Islet precursor cell (in vitro differentiated cells): ENCODE measurements at regions not wholly inside any gene's neighbourhood (a gene's known extent, or its start where the extent isn't known, plus 50 kb on each side); places are given as distances from the start of the nearest gene placed in this dataset.
"Not testable (repeated sequence)": the region's sequence is repeated elsewhere in the genome, so short reads cannot be mapped to it uniquely, and the experiment has no call there.

Source experiments
- DNase-seq: peaks from one replicate; pipeline ENCODE4 v3.0.0-alpha.2; 2018

DNA sequence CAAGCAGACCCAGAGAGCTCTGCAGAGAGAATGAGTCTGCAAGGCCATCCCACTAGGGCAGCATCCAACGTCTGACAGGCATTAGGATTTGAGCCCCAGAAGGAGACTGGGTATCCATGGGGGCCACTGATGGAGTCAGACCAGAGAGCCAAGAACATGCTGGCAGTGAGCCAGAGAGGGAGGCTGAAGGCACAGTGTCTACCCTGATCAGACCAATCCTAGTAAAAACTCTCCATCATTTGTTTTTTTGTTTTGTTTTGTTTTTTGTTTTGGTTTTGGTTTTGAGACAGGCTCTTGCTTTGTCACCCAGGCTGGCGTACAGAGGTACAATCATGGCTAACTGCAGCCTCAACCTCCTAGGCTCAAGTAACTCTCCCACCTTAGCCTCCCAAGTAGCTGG lies 133.1 kb upstream of the LYZL2 start:
- no peak for DNase-seq

- DNase-seq, result no peak
Observed at GRCh38 chr10:30759423-30759822, 129.9 kb upstream of the LYZL2 start.

DNA sequence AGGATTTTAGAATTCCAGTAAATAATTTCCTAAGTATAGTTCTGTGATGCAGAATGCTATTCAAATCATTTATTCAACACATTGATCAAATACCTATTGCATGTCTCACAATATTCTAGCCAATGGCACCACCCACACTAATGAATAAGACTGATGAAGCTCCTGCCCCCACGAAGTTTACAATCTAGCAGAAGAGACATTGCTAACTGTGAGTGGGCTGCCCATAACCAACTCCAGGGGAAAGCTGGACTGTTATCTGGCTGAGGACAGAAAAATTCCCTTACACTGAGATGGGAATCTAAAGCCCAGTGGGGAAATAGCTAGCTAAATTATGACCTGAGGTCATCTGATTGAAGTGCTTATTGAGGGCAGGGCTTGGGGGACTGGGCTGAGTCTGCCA lies 128.8 kb upstream of the LYZL2 start:
- no peak for DNase-seq

- DNase-seq, result no peak
Observed at GRCh38 chr10:30756896-30757295, 127.3 kb upstream of the LYZL2 start.

- no peak for DNase-seq
Observed at GRCh38 chr10:30756151-30756550, 126.6 kb upstream of the LYZL2 start.

GRCh38 chr10:30755441-30755953 lies 125.9 kb upstream of the LYZL2 start:
- DNase-seq, result no peak

- DNase-seq, result no peak
Observed at GRCh38 chr10:30752481-30752881, 122.9 kb upstream of the LYZL2 start.

DNA sequence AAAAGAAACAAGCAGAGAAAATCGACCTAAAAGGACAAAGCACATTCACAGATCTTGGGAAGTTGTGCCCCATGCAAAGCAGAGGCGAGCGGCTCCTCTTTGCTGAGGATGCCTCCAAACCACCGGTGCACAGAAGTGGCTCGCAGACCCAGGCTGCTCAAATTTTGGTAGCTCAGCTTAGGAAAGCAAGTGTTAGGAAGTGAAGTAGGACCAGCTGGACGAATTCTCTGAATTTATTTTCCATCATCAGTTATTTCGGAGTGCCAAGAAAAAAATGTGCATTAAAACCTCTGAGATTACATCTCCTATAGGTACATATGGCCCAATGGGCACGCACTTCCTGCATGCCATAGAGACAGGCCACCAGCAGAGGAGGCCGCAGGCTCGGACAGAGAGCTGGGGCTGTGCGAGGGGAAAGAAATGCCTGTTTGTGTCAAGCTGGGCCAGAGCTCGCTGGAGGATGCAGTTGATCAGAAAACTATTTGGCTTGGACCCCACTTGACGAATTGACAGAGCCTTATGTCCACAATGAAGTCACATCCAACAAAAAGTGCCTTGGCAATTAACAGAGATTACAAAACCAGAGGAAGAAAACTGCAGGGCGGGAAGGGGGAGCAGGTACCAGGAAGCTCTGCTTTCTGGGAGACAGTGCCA lies 122.3 kb upstream of the LYZL2 start:
- peak; percentile 85 for DNase-seq

DNA sequence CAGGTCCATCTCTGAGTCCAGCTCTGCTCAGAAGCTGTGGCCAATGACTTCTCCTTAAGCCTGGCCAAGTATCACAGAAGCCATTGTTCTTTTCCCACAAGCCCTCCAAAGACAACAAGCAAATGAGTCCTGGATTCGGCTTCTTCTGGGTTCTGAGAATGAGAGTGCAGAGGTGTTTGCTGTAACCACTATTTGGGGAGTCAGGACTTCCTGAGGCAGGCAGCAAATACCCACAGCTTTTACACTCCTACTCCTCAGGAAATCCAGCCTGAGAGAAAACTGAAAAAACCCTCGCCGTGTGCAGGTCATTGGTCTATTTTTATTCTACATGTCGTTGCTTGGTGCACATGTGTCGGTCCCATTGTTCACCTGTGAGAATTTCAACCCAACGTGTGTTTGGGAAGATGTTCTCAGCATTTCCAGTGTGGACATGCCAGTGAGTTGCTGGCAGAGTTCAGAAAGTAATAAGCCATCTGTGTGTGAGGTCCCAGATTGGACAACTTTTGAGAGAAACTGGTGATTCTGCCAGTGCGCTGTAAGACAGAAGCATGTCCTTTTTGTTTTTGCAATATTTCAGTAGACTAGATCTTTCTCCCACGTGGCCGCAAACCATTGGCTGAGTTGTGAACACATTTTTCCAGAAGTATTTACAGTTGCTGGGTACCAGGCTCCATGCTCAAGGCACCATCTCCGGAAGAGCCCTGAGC lies 121.6 kb upstream of the LYZL2 start:
- DNase-seq, result no peak

- no peak for DNase-seq
Observed at GRCh38 chr10:30749385-30749784, 119.8 kb upstream of the LYZL2 start.

GRCh38 chr10:30748152-30748973 lies 118.8 kb upstream of the LYZL2 start:
- DNase-seq, result no peak

DNA sequence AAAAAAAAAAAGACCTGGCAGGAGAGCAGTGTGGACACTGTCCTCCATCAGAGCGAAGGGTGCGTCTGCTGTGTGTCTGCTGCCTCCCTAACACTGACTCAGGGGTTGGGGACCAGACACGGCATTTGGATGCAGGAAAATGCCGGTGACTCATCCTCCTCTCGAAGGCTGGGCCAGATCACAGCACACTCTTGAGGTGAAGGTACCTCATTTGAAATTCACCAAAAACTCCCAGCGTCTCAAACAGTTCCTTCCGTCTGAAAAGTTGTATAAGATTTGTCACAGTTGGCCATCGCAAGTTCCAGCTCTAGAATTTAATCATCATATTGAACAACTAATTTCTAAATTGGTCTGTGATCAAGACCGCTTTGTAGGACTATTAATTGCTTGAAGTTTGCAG lies 118.1 kb upstream of the LYZL2 start:
- peak; percentile 93 for DNase-seq

DNA sequence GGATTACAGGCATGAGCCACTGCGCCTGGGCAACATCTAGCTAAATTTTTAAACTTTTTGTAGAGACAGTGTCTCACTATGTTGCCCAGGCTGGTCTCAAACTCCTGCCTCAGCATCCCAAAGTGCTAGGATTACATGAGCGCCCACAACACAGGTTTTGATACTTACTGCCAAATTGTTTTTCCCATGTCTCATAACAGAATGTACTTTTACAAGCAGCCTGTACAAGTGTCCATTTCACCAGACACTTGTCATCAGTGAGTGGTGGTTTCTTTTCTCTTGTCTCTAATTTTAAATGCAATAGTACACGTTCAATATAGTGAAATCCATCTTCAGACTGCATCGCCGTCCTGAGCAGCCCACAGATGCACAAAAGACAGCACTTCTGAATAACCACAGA lies 116.4 kb upstream of the LYZL2 start:
- no peak for DNase-seq

DNA sequence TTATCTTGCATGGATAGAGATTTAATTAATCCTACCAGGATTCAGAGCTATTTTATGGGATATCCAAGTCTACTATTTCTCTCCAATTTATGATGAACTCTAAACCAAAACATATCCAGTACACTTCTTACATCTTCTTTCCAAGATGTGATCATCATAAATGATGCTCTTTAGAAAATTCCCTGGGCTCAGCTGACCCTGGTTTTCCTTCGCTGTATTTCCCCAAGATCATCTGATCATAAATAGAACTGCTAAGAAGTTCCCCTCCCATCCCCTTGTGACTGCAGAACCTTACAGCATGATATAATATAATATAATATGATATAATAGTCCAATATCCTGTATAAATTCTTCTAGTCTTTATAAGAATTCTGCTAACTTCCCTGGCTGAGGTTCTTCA lies 114.6 kb upstream of the LYZL2 start:
- DNase-seq, result no peak

DNA sequence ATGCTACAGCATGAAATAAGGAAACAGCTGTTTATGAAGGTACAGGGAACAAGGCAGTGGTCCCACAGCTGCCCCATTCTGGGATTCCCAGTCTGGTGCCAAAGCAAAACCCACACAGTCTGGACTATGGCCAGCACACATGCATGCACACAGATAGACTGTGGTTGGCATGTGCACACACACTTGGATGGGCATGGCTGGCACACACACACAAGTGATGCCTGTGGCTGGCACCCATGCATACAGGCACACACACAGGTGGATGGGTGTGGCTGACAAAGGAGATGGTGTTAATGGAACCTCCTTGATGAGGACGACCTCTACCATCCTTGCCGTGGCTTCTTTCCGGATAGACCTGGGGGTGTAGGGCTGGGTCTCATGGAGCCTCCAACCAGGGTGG lies 114.0 kb upstream of the LYZL2 start:
- DNase-seq, result no peak

GRCh38 chr10:30742471-30742870 lies 112.9 kb upstream of the LYZL2 start:
- no peak for DNase-seq

DNA sequence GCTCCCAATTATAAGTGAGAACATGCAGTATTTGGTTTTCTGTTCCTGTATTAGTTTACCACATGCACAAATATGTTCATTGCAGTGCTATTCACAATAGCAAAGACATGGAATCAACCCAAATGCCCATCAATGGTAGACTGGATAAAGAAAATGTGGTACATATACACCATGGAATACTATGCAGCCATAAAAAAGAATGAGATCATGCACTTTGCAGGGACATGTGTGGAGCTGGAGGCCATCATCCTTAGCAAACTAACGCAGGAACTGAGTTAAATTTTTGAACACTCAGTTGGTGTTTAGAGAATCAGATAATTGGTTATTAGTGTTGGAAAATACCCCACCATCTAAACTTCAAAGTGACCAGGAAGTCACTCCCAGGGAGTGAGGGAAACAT lies 111.2 kb upstream of the LYZL2 start:
- not testable (repeated sequence) for DNase-seq

- DNase-seq, result no peak
Observed at GRCh38 chr10:30738416-30738815, 108.9 kb upstream of the LYZL2 start.

- no peak for DNase-seq
Observed at GRCh38 chr10:30737931-30738391, 108.4 kb upstream of the LYZL2 start.

- peak; percentile 61 for DNase-seq
Observed at GRCh38 chr10:30736685-30737232, 107.2 kb upstream of the LYZL2 start.

GRCh38 chr10:30734901-30735300 lies 105.3 kb upstream of the LYZL2 start:
- no peak for DNase-seq

DNA sequence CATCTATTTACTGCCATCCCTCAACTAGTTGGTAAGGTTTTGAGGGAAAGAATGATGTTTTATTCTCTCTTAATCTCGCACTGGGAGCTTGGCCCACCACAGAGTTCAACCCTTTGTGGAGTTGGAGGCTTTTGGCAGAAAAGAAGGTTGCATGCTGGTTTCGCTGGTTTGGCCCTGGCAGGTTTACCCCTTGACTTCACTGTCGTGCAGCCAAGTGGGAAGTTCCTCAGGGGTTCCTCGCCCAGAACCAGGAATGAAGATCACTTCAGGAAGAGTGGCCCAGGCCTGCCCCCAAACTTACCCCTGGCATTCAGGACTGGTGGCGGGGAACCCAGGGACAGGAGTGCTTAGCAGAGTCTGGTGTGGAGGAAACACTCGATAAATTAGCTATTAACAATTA lies 103.1 kb upstream of the LYZL2 start:
- DNase-seq, result no peak

DNA sequence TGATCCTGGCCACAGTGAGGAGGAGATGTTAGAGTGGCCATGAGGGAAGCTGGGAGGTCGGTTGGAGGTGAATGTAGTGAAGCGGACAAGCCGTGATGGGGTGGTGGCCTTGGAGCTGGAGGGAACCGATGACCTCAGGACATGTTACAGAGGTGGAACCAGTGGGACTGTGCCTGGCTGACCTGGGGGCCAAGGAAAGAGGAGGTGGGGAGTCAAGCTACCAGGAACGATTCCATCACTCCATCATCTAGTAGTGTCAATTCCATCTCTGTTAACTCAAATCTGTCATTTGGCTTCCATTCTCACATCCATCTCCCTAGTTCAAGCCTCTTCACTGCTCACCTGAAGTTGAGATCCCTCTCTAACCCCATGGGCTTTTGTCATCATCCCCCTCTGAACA lies 102.4 kb upstream of the LYZL2 start:
- no peak for DNase-seq
